Endometrial microvascular endothelial cells (primary cell): ENCODE measurements at regions not wholly inside any gene's neighbourhood (a gene's known extent, or its start where the extent isn't known, plus 50 kb on each side); places are given as distances from the start of the nearest gene placed in this dataset.

Source experiments
- in situ Hi-C: cut with HindIII; loops from 2 replicates; pipeline ENCODE4 v1.10.0; 2017; ENCODE audit warnings: low sequenced_read_pairs, low pct_unique_long_range_greater_than_20kb; ENCODE audit errors: inconsistent ontology term

- in situ Hi-C loops, result no loop called here
Observed at GRCh38 chr3:99471353-99472323, 166.8 kb upstream of the COL8A1 start.

DNA sequence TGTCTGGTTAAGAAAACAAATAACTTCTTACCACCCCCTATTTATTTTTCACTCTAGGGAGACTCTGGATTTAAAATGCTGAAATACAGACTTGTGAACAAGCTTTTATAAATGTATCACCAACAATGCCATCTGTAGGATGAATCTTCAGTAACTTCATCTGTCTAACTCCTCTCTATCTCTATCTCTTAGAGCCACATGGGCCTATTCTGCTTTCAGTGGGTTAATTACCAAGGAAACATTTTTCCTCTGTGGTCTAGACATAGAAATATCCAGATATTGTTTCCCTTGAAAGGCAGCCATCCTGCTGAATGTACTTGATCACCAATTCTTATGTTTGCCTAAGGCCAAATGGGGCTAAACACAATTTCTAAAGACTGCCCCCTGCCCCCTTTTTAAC is 167.6 kb upstream of the COL8A1 start:
- in situ Hi-C loops, result no loop called here

DNA sequence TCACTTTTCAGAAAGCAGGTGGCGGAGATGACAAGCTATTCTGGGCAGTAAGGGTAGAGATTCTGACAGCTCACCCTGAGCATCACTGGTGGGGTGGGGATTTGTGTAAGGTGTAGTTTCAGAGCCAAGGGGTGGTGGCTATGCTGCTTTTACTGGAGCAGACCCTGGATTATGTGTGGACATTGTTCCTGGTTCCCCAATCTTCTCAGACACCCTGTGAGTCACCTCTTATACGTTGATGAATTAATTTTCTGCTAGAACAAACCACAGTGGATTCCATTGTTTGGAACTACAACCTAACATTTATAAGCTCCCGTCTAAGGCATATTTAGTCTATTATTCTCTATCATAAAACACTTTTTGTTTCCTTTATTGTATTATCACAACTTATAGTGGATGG is 169.5 kb upstream of the COL8A1 start:
- in situ Hi-C loops, result no loop called here

DNA sequence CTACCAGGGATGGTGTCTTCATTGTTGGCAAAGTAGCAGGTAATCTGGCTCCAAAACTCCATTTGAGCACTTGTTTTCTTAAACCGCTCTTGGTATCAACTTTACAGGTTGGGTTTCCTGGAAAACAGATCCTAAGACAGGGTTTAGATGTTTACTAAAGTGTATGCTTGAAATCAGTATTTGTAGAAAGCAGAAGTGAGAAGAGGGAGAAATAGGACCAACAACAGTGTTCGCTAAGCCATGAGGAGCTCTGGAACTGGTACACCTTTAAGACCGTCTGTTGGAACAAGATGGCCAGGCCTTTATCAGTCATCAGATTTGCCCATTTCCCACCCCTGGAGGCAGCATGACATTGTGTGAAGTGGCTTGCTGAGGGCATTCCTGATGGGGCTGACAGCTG is 171.0 kb upstream of the COL8A1 start:
- in situ Hi-C loops, result no loop called here

DNA sequence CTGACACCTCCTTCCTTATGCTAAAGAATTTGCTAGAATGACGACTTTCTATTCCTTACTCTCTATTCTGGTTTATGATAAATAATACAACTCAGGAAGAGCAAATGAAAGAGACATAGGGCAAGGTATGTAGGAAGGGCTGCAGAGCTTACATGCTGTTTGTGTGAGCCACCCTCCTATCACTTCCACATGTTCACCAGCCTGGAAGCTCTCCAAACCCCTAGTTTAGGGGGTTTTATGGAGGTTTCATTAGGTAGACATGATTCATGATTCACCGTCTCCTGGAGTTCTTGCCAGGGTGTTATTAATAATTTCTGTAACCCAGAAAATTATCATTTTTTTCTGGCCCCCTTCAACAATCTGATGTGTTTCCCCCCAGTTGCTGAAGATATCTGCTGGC is 172.1 kb upstream of the COL8A1 start:
- in situ Hi-C loops, result no loop called here

GRCh38 chr3:99458013-99458412 is 180.4 kb upstream of the COL8A1 start:
- in situ Hi-C loops, result no loop called here

GRCh38 chr3:99442599-99442998 is 195.8 kb upstream of the COL8A1 start:
- in situ Hi-C loops, result no loop called here

GRCh38 chr3:99439892-99440291 is 198.5 kb upstream of the COL8A1 start:
- in situ Hi-C loops, result no loop called here

- in situ Hi-C loops, result no loop called here
Observed at GRCh38 chr3:99434190-99434589, 204.2 kb upstream of the COL8A1 start.

GRCh38 chr3:99430348-99431134 is 207.9 kb upstream of the COL8A1 start:
- in situ Hi-C loops, result no loop called here

GRCh38 chr3:99429502-99429901 is 208.9 kb upstream of the COL8A1 start:
- in situ Hi-C loops, result no loop called here

- in situ Hi-C loops, result no loop called here
Observed at GRCh38 chr3:99425930-99426329, 212.5 kb upstream of the COL8A1 start.

- in situ Hi-C loops, result no loop called here
Observed at GRCh38 chr3:99419116-99419515, 219.3 kb upstream of the COL8A1 start.

DNA sequence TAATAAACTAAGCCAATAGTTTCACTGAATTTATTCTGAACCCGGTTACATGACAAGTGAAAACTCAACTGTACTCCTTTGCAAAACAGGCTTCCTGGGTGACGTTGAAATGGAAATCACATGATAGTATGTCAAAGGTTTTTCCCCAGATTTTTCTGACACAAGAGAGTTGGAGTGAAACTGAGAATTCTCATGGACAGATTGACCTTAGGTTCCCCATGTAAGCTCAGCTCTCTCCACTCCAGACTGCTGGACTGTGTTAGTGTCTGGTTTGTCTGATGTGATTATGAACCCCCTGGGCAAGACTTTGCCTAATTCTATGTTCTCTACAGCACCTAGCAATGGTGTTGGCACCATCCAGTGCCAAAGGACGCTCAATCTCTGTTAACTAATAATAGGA is 219.7 kb upstream of the COL8A1 start:
- in situ Hi-C loops, result no loop called here

DNA sequence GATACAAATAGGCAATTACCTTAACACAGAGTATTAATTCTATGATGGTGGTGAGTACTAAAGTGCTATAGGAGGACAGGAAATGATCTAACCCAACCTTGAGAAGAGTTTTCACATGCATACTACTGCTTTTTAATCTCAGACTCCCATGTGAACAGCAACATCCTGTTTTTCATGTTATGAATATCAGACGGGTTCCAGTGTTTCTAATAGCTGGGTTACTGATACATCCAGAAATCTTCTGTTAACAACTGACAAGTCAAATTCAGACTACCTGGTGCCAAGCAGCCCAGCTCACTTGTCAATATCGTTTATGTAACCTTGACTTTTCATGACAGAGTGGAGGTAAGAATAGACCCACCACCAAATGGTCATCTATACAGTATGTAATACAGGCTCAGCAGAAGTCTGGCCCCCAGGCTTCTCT is 220.2 kb upstream of the COL8A1 start:
- in situ Hi-C loops, result no loop called here

- in situ Hi-C loops, result no loop called here
Observed at GRCh38 chr3:99413504-99413903, 224.9 kb upstream of the COL8A1 start.

DNA sequence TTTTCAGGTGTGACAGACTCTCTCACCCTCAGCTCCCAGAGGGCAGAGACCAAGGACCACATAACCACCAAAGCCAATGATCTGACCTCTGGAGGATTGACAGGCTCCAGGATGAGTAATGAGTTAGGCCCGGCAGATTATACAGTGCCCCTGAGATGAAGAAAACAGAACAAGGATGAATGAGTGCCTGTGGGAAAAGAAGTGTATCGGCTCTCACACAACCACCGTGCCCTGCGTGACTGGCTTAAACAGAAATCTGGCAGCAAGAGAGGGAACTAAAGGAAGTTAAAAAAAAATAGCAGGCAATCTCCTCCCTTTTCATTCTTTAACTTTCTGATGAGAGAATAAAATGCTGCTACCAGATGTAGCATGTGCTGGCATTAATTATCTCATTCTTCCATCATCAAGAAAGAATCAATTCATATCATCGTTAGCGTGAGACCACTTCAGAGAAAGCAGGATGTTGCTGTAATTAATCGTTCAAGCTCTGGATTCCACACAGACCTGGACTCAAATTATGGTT is 227.5 kb upstream of the COL8A1 start:
- in situ Hi-C loops, result no loop called here

DNA sequence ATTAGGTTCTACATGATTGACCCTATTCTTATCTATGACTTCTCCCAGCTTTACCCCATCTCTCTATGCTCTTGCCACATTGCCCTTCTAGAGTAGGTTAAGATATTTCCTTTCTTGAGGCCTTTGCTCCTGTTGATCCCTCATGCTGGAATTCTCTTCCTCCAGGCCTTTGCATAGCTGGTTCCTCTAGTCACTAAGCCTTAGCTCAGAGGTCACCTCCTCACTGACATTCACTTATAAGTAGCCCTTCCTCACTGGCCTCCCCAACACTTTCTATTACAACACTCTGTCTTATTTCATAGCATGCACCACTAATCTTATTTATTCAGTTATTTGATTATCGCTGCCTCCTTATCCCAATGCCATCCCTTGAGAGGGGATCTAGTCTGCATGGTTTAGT is 228.4 kb upstream of the COL8A1 start:
- in situ Hi-C loops, result no loop called here

GRCh38 chr3:99407257-99407656 is 231.1 kb upstream of the COL8A1 start:
- in situ Hi-C loops, result no loop called here

GRCh38 chr3:99402755-99403154 is 235.6 kb upstream of the COL8A1 start:
- in situ Hi-C loops, result no loop called here
